ENCODE measurements at regions not wholly inside any gene's neighbourhood (a gene's known extent, or its start where the extent isn't known, plus 50 kb on each side); places are given as distances from the start of the nearest gene placed in this dataset.

GRCh38 chr1:175823406-175823805, 80.0 kb upstream of the TNR start:
- no peak for DNase-seq

GRCh38 chr1:175822580-175822979, 79.2 kb upstream of the TNR start:
- DNase-seq: no peak

- no peak for DNase-seq
Observed at GRCh38 chr1:175820456-175821025, 77.1 kb upstream of the TNR start.

DNA sequence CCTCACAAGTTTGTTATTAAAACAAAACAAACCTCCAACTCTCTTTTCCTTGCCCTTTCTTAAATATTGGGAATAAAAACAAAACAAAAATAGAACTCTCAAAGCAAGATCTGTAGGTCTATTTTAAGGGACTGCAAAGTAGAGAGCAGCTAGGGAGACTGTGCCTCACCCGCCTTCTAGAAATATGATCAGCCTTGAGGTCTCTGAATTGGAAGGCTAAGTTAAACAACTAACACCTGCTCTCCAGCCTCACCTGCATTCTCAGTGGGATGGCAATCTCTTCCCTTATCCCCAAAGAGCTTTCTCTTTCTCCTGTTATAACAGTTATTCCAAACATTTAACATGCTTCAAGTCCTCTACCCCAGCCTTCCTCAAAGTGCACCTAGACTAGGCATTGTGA, 75.5 kb upstream of the TNR start:
- DNase-seq: no peak

DNA sequence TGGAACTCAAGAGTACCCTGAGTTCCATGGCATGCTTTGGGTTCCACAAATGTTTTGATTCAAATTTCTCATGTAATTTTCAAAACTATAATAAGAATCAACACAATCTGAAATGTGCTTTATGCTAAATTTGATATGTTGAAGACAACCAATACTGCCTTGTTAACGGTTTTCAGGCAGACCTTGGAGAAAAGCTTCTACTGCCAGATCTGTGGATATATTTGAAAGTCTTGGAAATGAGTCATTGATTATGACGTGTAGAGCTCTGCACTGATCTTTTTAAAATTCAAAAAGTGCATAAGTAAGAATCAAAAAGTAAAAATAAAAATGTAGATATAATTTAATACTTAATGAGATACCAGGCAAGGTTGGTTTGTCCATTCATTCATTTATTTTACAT, 74.0 kb upstream of the TNR start:
- DNase-seq: no peak

GRCh38 chr1:175814885-175815284, 71.5 kb upstream of the TNR start:
- DNase-seq: no peak

DNA sequence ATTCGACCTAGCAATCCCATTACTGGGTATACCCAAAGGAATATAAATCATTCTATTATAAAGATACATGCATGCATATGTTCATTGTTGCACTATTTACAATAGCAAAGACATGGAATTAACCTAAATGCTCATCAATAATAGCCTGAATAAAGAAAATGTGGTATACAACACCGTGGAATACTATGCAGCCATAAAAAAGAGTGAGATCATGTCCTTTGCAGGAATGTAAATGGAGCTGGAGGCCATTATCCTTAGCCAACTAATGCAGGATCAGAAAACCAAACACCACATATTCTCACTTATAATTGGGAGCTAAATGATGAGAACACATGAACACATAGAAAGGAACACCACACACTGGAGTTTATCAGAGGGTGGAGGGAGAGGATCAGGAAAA, 69.5 kb upstream of the TNR start:
- no peak for DNase-seq

DNA sequence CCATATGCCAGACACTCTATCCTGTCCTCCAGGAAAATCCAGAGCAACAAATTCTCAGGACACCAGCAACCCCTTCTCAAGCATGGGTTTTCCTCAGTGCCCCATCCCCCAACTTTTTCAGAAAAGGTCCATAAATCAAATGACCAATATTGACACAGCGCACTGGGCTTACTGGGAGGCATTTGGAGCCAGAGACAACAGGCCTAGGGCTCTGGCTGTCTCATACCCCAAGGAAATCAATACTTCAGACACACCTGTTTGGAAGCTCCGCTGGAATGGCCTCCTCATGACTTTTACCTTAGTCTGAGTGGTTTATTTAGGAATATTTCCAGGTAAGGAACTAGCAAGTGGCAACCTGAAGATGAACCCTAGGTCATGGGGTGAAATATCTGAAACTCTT, 66.9 kb upstream of the TNR start:
- DNase-seq: no peak

DNA sequence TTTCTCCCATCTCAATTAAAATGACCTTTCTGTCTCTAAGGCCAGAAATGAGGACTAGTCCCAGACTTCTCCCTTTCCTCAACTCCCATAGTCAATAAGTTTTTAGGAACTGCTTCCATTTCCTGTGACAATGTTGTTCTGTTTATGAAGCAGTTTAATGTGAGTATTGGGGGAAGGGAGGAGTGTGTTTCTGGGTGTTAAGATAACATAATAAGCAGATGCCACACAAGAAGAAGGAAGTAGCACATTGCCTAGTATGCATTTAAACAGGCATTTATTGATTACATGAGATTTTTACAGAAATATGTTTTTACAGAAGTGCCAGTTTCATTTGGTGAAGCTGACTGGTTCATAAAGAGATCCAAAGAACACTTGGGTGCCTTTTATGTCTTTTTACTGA, 65.6 kb upstream of the TNR start:
- no peak for DNase-seq

DNA sequence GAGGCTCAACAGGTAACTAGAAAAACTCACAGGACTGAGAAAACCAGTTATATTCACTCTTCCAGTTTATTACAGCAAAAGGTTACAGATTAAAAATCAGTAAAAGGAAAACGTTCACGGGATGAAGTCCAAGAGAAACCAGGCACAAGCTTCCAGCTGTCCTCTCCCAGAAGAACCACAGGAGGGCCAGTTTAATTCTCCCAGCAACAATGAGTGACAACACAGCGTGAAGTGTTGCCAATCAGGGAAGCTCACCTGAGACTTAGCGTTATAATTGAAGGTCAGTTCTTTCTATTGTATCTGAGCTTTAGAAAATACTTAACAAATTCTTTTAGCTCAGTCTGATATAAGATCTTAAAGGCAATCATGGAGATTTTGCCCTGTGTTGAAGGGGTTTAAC, 65.2 kb upstream of the TNR start:
- DNase-seq: no peak

DNA sequence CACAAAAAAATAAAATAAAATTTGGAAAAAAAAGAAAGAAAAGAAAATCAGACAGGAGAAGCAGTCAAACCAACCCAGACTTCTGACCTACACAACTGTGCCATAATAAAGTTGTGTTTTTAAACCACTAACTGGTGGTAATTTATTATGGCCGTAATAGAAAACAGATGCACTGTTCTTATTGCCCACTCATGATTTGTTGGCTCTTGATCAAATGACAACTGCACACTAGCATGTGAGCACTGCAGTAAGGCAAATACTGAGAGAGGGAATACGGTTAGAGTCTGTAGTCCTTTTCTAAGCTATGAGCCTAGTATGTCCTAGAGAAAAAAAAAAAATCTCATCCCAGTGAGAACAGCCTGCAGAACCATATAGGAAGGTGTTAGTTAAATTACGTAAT, 61.2 kb upstream of the TNR start:
- no peak for DNase-seq

- DNase-seq: no peak
Observed at GRCh38 chr1:175803413-175803812, 60.0 kb upstream of the TNR start.

GRCh38 chr1:175802407-175803123, 59.2 kb upstream of the TNR start:
- DNase-seq: no peak

- DNase-seq: no peak
Observed at GRCh38 chr1:175801979-175802378, 58.6 kb upstream of the TNR start.

GRCh38 chr1:175797576-175797975, 54.2 kb upstream of the TNR start:
- DNase-seq: no peak

DNA sequence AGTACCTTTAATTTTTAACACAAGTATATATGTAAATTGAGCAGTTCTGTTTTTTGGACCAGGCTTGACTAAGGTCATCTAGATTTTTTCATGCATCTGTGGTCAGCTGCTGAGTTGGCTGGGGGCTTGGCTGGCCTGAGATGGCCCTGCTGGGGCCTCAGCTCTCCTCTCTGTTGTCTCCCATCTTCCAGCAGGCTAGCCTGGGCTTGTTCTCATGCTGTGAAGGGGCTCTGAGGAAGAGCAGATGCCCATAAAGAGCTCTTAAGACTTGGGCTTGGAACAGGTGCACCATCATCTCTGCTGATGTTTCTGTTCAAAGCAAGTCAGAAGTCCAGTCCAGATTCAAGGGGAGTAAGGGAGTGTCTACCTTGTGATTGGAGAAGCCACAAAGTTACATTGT, 51.2 kb upstream of the TNR start:
- no peak for DNase-seq

DNA sequence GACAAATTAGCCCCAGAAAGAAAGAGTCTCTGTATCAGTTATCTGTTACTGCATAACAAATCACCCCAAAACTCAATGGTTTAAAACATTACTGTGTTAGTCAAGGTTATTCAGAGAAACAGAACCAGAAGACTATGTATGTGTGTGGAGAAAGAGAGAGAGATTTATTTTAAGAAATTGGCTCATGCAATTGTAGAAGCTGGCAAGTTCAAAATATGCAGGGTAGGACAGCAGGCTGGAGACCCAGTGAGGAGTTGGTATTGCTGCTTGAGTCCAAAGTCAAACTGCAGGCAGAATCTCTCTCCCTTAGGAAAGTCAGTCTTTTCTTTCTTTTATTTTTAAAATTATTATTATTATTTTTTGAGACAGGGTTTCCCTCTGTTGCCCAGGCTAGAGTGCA, 50.2 kb upstream of the TNR start:
- DNase-seq: no peak

All from NCI-H1930 (cell line).